ENCODE measurements at regions not wholly inside any gene's neighbourhood (a gene's known extent, or its start where the extent isn't known, plus 50 kb on each side); places are given as distances from the start of the nearest gene placed in this dataset.

GRCh38 chr16:79898703-79899102, 298.2 kb upstream of the MAF start:
- TF ChIP-seq CTCF (IDR thresholded peaks at IDR 0.05) (no peak), POLR2AphosphoS5 (IDR thresholded peaks at IDR 0.05; ENCODE audit: low read depth, low read length) (no peak), REST (IDR thresholded peaks at IDR 0.05; ENCODE audit: insufficient read depth in 1 of 2, low read depth in 2 of 2, low read length in 1 of 2) (no peak), TCF7L2 (IDR thresholded peaks at IDR 0.05; ENCODE audit: low read depth, low read length) (no peak), SIN3A (IDR thresholded peaks at IDR 0.05; ENCODE audit: borderline replicate concordance, insufficient read depth, low read depth, low read length) (no peak)
